ENCODE measurements at regions not wholly inside any gene's neighbourhood (a gene's known extent, or its start where the extent isn't known, plus 50 kb on each side); places are given as distances from the start of the nearest gene placed in this dataset.

GRCh38 chr12:16669756-16670155, 63.8 kb upstream of the LMO3 start:
- DNase-seq, result no peak

- DNase-seq, result no peak
Observed at GRCh38 chr12:16668198-16668597, 62.2 kb upstream of the LMO3 start.

- no peak for DNase-seq
Observed at GRCh38 chr12:16658699-16659098, 52.7 kb upstream of the LMO3 start.

All from hippocampal formation (tissue), 2 donors.